ENCODE measurements at regions not wholly inside any gene's neighbourhood (a gene's known extent, or its start where the extent isn't known, plus 50 kb on each side); places are given as distances from the start of the nearest gene placed in this dataset.
"Not testable (repeated sequence)": the region's sequence is repeated elsewhere in the genome, so short reads cannot be mapped to it uniquely, and the experiment has no call there.

DNA sequence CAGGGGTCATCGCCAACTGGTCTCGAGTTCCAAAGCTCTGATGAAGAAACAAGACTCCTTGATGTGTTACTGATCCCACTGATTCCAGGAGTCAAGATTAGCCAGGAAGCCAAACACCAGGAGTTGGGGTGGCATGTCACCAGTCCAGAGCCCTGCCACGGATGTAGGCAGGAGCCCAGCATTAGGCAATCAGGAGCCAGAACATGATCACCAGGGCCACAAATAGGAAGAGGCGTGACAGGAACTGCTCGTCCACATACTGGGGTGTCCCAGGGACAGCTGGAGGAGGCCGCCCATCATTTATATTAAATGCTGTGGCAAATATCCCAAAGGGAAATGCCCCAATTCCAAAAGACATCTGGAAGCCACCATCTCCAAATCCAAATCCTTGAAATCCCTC is 74.5 kb upstream of the BLTP1 start:
- TF ChIP-seq, protein P1, sequence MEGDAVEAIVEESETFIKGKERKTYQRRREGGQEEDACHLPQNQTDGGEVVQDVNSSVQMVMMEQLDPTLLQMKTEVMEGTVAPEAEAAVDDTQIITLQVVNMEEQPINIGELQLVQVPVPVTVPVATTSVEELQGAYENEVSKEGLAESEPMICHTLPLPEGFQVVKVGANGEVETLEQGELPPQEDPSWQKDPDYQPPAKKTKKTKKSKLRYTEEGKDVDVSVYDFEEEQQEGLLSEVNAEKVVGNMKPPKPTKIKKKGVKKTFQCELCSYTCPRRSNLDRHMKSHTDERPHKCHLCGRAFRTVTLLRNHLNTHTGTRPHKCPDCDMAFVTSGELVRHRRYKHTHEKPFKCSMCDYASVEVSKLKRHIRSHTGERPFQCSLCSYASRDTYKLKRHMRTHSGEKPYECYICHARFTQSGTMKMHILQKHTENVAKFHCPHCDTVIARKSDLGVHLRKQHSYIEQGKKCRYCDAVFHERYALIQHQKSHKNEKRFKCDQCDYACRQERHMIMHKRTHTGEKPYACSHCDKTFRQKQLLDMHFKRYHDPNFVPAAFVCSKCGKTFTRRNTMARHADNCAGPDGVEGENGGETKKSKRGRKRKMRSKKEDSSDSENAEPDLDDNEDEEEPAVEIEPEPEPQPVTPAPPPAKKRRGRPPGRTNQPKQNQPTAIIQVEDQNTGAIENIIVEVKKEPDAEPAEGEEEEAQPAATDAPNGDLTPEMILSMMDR (conservative IDR thresholded peaks at IDR 0.05; ENCODE audit: low read depth, low read length), result not testable (repeated sequence)
- not testable (repeated sequence) for TF ChIP-seq EZH2 (IDR thresholded peaks at IDR 0.05; ENCODE audit: low read length, unreplicated experiment)

Measured in PC-3 (cell line).